HEK293 (cell line): ENCODE measurements at regions not wholly inside any gene's neighbourhood (a gene's known extent, or its start where the extent isn't known, plus 50 kb on each side); places are given as distances from the start of the nearest gene placed in this dataset.

ENCODE experiments used
- ATF2 ChIP-seq: fragments of 450-650 bp; formaldehyde crosslinking; IDR thresholded peaks from 2 replicates; pipeline ENCODE4 v1.5.1; 2016; ENCODE audit warnings: missing biosample characterization, missing genetic modification characterization, low read depth
- CTCF ChIP-seq: fragments of 450-650 bp; formaldehyde crosslinking; IDR thresholded peaks from 2 replicates; pipeline ENCODE4 v1.5.1; 2016; ENCODE audit warnings: missing biosample characterization, missing genetic modification characterization
- REST ChIP-seq: fragments of 450-650 bp; formaldehyde crosslinking; IDR thresholded peaks from 2 replicates; pipeline ENCODE4 v1.5.1; 2016; ENCODE audit warnings: missing biosample characterization, missing genetic modification characterization
- SP2 ChIP-seq: fragments of 450-650 bp; formaldehyde crosslinking; IDR thresholded peaks from 2 replicates; pipeline ENCODE4 v1.5.1; 2016; ENCODE audit warnings: missing biosample characterization, missing genetic modification characterization
- ZNF18 ChIP-seq: fragments of 450-650 bp; formaldehyde crosslinking; IDR thresholded peaks from 2 replicates; pipeline ENCODE4 v1.5.1; 2016; ENCODE audit warnings: missing biosample characterization, missing genetic modification characterization
- ZNF239 ChIP-seq: fragments of 450-650 bp; formaldehyde crosslinking; IDR thresholded peaks from 2 replicates; pipeline ENCODE4 v1.5.1; 2016; ENCODE audit warnings: missing biosample characterization, missing genetic modification characterization

GRCh38 chr1:74822851-74823401 lies 90.0 kb downstream of the TYW3 start:
- TF ChIP-seq SP2 (tag by site-specific recombination) = no peak
- TF ChIP-seq ZNF18 (tag by site-specific recombination) = no peak
- no peak for TF ChIP-seq CTCF (tag by site-specific recombination)
- no peak for TF ChIP-seq ZNF239 (tag by site-specific recombination)
- TF ChIP-seq ATF2 (tag by site-specific recombination) = no peak
- TF ChIP-seq REST (tag by site-specific recombination) = no peak
